ENCODE measurements at regions not wholly inside any gene's neighbourhood (a gene's known extent, or its start where the extent isn't known, plus 50 kb on each side); places are given as distances from the start of the nearest gene placed in this dataset.

DNA sequence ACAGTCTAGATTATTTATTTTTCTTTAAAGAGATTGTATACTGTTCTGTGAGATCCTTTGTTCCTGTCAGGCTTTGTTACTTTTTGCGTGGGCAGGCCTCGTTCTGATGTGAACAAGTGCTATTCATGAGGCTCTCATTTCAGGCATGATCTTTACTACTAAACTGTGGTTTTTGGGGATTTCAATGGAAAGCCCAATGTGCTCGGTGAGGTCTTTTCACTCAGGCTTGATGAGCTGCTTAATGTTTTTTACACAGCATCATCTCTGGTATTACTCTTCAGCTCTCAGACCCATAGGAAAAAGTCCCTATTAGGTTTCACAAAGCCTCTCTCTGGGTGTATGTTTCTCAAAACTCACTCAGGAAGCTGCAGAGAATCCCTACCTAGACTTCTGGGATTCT is 419.4 kb downstream of the GPATCH2 start:
- Histone ChIP-seq H3K9ac (ENCODE audit: low read depth, low read length) (no peak overlapping the region), H3K9me3 (ENCODE audit: control insufficient read depth, insufficient read depth, low read length) (no peaks in the 10 kb centered on the region), H3K4me1 (ENCODE audit: insufficient read depth, low read length) (no peaks in the 10 kb centered on the region), H3K36me3 (ENCODE audit: insufficient read depth, low read length) (no peaks in the 10 kb centered on the region)

DNA sequence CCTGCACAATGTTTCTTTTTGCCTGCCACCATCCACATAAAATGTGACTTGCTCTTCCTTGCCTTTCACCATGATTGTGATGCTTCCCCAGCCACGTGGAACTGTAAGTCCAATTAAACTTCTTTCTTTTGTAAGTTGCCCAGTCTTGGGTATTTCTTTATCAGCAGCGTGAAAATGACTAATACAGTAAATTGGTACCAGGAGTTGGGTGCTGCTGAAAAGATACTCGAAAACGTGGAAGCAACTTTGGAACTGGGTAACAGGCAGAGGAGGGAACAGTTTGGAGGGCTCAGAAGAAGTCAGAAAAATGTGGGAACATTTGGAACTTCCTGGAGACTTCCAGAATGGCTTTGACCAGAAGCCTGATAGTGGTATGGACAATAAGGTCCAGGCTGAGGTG is 425.3 kb downstream of the GPATCH2 start:
- Histone ChIP-seq H3K36me3 (ENCODE audit: insufficient read depth, low read length) (no peaks in the 10 kb centered on the region), H3K9me3 (ENCODE audit: control insufficient read depth, insufficient read depth, low read length) (peaks cover 2% of the 10 kb centered on the region; the same call in 1 of the 2 replicates), H3K4me1 (ENCODE audit: insufficient read depth, low read length) (no peaks in the 10 kb centered on the region), H3K9ac (ENCODE audit: low read depth, low read length) (no peak overlapping the region)

DNA sequence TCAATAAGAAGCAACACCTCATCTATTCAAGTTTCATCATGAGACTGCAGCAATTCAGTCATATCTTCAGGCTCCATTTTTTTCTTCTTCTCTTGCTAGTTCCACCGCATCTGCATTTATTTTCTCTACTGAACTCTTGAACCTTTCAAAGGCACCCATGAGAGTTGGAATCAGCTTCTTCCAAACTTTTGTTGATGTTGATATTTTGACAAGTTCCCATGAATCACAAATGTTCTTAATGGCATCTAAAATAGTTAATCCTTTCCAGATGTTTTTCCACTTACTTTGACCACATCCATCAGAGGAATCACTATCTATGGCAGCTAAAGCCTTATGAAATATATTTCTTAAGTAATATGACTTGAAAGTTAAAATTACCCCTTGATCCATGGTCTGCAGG is 434.3 kb downstream of the GPATCH2 start:
- no peaks in the 10 kb centered on the region for H3K4me1 ChIP-seq (ENCODE audit: insufficient read depth, low read length)
- no peaks in the 10 kb centered on the region for H3K9me3 ChIP-seq (ENCODE audit: control insufficient read depth, insufficient read depth, low read length)
- no peak overlapping the region for H3K9ac ChIP-seq (ENCODE audit: low read depth, low read length)
- H3K36me3 ChIP-seq (ENCODE audit: insufficient read depth, low read length) = no peaks in the 10 kb centered on the region

DNA sequence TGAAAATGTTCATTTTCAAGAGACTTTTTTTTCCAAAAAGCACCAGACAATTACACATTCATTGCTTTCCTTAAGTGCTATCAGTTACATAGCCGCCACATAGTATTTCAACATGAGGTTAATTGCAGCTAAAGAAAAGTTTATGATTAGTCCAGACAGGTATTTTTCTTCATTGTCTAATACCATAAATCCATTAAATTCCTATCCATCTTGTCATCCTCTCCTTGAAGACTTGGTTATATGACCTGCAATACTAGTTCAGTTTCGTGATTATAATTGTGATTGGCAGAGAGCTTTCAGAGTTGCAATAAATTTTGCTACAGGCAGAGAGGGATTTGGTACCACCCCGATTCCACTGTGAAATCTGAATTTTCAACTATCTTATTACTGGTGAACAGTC is 437.7 kb downstream of the GPATCH2 start:
- no peak overlapping the region for H3K9ac ChIP-seq (ENCODE audit: low read depth, low read length)
- no peaks in the 10 kb centered on the region for H3K36me3 ChIP-seq (ENCODE audit: insufficient read depth, low read length)
- H3K9me3 ChIP-seq (ENCODE audit: control insufficient read depth, insufficient read depth, low read length) = no peaks in the 10 kb centered on the region
- H3K4me1 ChIP-seq (ENCODE audit: insufficient read depth, low read length) = no peaks in the 10 kb centered on the region

DNA sequence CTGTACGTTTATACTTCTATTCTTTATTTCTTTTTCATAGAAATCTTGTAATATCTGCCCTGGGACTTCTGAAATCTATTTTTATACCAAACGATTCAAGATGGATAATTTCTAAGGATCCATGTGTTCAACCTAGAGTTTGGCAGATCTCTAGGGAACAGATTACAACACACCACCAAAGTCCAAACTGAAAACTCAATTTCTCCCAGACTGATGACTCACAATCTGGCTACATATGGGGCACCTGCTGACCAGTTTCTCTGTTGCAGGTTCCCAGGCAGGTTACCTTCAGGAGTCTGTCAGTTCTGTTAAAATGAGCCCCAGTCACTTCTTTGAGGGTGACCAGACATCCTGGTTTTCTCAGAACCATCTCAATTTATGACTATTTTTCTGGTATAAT is 439.4 kb downstream of the GPATCH2 start:
- no peak overlapping the region for H3K9ac ChIP-seq (ENCODE audit: low read depth, low read length)
- H3K4me1 ChIP-seq (ENCODE audit: insufficient read depth, low read length) = no peaks in the 10 kb centered on the region
- no peaks in the 10 kb centered on the region for H3K36me3 ChIP-seq (ENCODE audit: insufficient read depth, low read length)
- H3K9me3 ChIP-seq (ENCODE audit: control insufficient read depth, insufficient read depth, low read length) = no peaks in the 10 kb centered on the region

DNA sequence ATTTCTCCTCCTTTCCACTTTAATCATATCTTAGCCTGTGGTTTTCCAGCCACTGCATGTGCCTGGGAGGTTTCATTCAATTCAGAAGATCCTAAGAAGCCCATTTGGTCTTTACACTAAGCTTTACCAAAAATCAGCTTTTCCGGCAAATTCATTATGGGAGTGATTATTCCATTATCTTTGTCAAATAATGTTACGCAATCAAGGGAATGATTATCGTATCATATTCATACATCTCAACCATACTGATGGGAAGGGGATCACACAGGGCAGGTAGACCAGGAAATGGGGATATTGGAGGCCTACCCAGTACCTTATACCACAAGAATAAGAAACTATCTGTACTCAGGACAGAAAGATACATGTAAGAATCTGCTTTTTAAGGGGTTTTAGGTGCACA is 440.5 kb downstream of the GPATCH2 start:
- no peaks in the 10 kb centered on the region for H3K9me3 ChIP-seq (ENCODE audit: control insufficient read depth, insufficient read depth, low read length)
- H3K4me1 ChIP-seq (ENCODE audit: insufficient read depth, low read length) = no peaks in the 10 kb centered on the region
- no peak overlapping the region for H3K9ac ChIP-seq (ENCODE audit: low read depth, low read length)
- no peaks in the 10 kb centered on the region for H3K36me3 ChIP-seq (ENCODE audit: insufficient read depth, low read length)

DNA sequence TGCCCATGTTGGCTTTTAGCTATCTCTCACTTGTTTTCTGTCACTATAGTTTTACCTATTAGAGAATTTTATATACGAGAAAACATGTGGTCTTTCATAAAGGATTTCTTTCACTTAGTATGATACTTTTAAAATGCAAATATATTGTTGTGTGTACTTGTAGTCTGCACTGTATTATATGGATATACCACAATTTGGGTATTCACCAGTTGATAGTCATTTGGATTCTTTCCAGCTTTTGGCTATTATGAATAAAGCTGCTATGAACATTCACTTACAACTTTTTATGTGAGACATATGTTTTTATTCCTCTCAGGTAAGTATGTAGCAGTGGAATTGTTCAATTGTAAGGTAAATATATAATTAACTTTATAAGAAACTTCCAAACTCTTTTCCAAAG is 441.5 kb downstream of the GPATCH2 start:
- no peaks in the 10 kb centered on the region for H3K9me3 ChIP-seq (ENCODE audit: control insufficient read depth, insufficient read depth, low read length)
- no peaks in the 10 kb centered on the region for H3K36me3 ChIP-seq (ENCODE audit: insufficient read depth, low read length)
- H3K4me1 ChIP-seq (ENCODE audit: insufficient read depth, low read length) = no peaks in the 10 kb centered on the region
- no peak overlapping the region for H3K9ac ChIP-seq (ENCODE audit: low read depth, low read length)

DNA sequence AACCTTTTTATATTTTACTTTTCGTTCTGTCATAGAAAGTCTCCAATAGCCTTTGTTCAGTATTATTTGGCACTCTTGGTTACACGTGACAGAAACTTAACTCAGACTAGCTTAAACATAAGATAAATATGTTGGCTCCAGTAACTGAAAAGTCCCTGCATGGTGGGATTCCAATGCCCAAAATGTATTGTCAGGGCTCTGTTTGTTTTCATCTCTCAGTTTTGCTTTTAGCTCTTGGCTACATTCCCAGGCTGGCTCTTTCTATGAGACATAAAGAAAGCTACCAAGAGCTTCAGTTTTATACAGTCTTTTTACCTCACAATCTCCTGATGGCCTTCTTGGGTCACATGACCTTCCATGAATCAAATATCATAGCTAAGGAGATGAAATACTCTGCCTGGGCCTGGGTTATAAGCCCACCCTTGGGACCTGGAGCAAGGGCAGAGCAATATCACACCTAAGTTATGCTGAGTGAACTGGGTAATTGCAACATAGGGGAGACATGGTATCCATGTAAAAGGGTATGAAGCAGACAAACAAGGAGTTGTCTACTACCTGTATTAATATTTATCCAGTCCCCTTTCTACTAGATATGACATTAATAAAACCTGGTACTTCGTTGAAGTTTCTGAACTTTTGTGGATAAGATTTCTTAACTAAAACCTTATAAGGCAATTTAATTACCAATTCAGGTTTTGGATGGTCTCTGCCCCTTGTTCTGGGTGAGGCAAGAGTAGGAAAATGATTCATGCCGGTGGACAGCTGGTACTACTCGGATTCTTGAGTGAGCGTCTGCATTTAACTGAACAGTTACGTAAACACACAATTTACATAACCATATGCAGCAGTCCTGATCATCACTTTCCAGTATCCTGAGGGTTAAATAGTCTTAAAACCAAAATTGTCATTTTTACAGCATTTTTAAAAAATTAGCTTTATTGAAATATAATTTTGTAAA is 442.3 kb downstream of the GPATCH2 start:
- Histone ChIP-seq H3K36me3 (ENCODE audit: insufficient read depth, low read length) (no peaks in the 10 kb centered on the region), H3K9me3 (ENCODE audit: control insufficient read depth, insufficient read depth, low read length) (no peaks in the 10 kb centered on the region), H3K9ac (ENCODE audit: low read depth, low read length) (no peak overlapping the region), H3K4me1 (ENCODE audit: insufficient read depth, low read length) (no peaks in the 10 kb centered on the region)

DNA sequence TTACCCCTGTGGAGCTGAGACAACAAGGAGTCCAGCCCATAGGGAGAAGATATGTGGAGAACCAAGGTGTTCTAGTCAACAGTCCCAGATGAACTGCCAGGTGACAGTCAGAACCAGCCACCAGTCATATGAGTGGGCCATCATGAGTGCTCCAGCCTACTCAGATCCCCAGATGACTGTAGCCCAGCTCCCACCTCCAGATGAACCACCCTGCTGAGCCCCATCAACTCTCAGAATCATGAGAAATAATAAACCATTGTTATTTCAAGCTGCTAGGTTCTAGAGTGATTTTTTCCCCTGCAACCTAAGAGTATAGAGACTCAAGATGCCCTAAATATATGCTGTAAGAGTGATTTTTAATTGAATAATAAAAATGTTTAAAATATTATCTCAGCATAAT is 444.2 kb downstream of the GPATCH2 start:
- Histone ChIP-seq H3K4me1 (ENCODE audit: insufficient read depth, low read length) (no peaks in the 10 kb centered on the region), H3K9ac (ENCODE audit: low read depth, low read length) (no peak overlapping the region), H3K9me3 (ENCODE audit: control insufficient read depth, insufficient read depth, low read length) (no peaks in the 10 kb centered on the region), H3K36me3 (ENCODE audit: insufficient read depth, low read length) (no peaks in the 10 kb centered on the region)

DNA sequence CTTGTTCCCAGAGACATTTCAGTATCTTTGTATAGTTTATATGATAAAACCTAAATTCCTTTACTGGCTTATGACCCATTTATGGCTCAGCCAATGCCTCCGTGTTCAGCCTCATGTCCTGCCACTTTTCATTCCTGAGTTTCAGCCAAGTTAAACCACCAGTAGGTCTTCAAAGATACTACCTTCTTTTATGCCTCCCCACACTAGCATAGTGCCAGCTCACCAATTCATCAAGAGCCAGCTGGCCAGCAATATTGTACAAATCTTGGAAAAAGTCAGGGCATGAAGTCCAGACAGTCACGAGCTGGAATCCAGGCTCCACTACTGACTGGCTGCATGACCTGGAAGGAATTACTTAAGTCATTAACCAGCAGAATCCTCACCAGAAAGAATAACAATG is 446.0 kb downstream of the GPATCH2 start:
- Histone ChIP-seq H3K36me3 (ENCODE audit: insufficient read depth, low read length) (no peaks in the 10 kb centered on the region), H3K4me1 (ENCODE audit: insufficient read depth, low read length) (no peaks in the 10 kb centered on the region), H3K9me3 (ENCODE audit: control insufficient read depth, insufficient read depth, low read length) (no peaks in the 10 kb centered on the region), H3K9ac (ENCODE audit: low read depth, low read length) (no peak overlapping the region)

DNA sequence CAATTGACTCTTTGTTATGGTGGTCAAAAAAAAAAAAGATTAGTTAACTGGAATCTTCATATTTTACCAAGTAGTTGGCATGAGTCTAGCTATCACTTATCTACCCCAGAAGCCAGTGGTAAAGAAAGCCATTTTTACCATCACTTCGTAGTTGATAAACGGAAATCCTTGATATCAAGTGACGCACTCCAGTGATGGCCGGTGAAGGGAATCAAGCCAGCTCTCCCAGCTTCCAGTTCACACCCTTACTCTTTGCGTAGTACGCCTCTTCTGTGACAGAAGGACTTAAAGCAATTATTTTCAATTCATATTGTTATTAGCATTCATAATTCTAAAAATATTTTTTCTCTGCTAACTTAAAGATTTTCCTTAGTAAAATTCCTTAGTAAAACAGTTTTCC is 447.9 kb downstream of the GPATCH2 start:
- Histone ChIP-seq H3K9me3 (ENCODE audit: control insufficient read depth, insufficient read depth, low read length) (no peaks in the 10 kb centered on the region), H3K9ac (ENCODE audit: low read depth, low read length) (no peak overlapping the region), H3K36me3 (ENCODE audit: insufficient read depth, low read length) (no peaks in the 10 kb centered on the region), H3K4me1 (ENCODE audit: insufficient read depth, low read length) (no peaks in the 10 kb centered on the region)

DNA sequence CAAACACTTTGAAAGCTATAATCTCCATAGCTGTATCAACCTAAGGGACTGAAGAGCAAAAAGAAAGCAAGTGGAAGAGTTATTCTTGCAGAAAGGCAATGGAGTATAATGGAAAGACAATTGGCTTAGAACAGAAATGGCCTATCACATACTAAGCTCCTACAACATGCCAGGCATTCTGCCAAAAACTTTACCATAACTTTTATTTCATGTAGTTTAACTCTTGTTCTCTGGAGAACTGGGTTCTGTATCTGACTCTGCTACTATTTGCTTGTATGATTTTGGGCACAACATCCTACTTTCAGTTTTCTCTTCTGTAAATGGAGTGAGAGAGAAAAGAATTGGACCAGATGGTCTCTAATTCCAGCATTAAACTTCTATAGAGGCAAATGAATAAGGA is 449.1 kb downstream of the GPATCH2 start:
- H3K9me3 ChIP-seq (ENCODE audit: control insufficient read depth, insufficient read depth, low read length) = no peaks in the 10 kb centered on the region
- no peaks in the 10 kb centered on the region for H3K36me3 ChIP-seq (ENCODE audit: insufficient read depth, low read length)
- no peaks in the 10 kb centered on the region for H3K4me1 ChIP-seq (ENCODE audit: insufficient read depth, low read length)
- no peak overlapping the region for H3K9ac ChIP-seq (ENCODE audit: low read depth, low read length)

DNA sequence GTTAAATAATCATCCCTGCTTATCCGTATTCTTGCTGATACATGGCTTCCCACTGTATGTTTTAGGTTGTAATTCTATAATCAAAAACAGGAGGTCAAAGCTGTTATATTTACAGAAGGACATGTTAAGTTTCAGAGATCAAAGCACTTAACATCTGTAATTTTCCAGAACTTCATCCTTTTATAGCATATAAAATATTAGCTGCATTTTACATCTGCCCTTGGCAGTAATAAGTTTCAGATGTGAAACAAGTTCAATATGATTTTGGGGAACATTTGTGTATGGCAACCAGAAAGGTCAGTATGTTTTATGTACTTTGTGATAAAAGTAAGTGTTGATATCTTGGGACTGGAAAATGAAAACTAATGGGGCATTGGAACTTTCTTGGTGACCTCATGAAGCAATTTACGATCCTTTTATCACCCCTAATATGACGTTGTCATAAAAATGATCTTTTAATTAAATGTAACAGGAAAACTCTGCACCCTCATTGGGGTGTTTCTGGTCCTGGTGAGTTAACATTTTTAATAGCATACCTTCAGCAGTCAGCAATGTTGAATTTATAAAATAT is 449.6 kb downstream of the GPATCH2 start:
- Histone ChIP-seq H3K36me3 (ENCODE audit: insufficient read depth, low read length) (no peaks in the 10 kb centered on the region), H3K9ac (ENCODE audit: low read depth, low read length) (no peak overlapping the region), H3K4me1 (ENCODE audit: insufficient read depth, low read length) (no peaks in the 10 kb centered on the region), H3K9me3 (ENCODE audit: control insufficient read depth, insufficient read depth, low read length) (no peaks in the 10 kb centered on the region)

DNA sequence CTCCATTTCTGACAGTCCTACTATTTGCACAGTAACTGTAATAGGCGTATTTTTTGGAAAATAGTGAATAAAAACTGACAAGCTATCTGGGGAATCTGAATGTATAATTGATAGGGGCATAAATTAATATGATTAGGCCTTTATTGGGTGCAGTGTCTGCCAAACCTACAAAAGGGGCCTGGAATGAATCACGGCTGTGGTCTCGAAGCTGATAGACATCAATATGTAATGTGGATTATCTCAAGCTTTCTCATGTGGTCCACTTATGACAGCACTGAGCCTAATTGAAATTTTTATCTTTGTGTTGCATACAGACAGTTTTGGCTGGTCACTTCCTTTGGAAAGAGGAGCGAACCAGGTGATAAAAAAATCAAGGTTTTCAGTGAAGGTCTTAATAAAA is 450.4 kb downstream of the GPATCH2 start:
- no peaks in the 10 kb centered on the region for H3K4me1 ChIP-seq (ENCODE audit: insufficient read depth, low read length)
- no peaks in the 10 kb centered on the region for H3K36me3 ChIP-seq (ENCODE audit: insufficient read depth, low read length)
- H3K9ac ChIP-seq (ENCODE audit: low read depth, low read length) = no peak overlapping the region
- no peaks in the 10 kb centered on the region for H3K9me3 ChIP-seq (ENCODE audit: control insufficient read depth, insufficient read depth, low read length)

DNA sequence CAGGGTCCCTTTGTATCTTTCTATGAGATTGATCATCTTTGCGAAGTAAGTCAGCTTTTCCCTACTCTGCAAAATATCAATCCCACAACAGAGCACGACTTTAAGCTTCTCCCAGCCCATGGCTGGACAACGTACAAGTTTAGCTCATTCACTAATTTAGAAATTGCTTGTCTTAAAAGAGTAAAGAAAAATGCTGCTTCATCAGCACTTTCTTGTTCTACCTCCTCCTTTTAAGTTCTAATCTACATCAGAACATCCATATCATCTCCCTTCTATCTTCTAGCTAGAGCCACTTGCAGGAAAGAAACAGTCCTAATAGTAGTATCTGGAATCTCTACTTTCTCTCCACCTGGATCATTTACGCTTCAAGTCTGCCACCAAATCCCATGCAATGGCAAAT is 441.2 kb upstream of the ESRRG start:
- Histone ChIP-seq H3K36me3 (ENCODE audit: insufficient read depth, low read length) (no peaks in the 10 kb centered on the region), H3K9me3 (ENCODE audit: control insufficient read depth, insufficient read depth, low read length) (no peaks in the 10 kb centered on the region), H3K4me1 (ENCODE audit: insufficient read depth, low read length) (no peaks in the 10 kb centered on the region), H3K9ac (ENCODE audit: low read depth, low read length) (no peak overlapping the region)

All from ES-I3 (cell line).